Transverse colon (tissue), 4 donors: ENCODE measurements at regions not wholly inside any gene's neighbourhood (a gene's known extent, or its start where the extent isn't known, plus 50 kb on each side); places are given as distances from the start of the nearest gene placed in this dataset.

ENCODE experiments used
- CTCF ChIP-seq, 5 experiments: fragments of 200-600 bp in 3 of 5; fragments of 450-650 bp in 2 of 5; sonication (generic) in 3 of 5; IDR thresholded peaks; 1 replicate in 2 of 5; 2 replicates in 3 of 5; pipeline ENCODE4 v1.5.1; 2016 to 2017; ENCODE audit warnings: antibody characterized with exemption in 5 of 5, inconsistent platforms in 3 of 5, mild to moderate bottlenecking in 2 of 5, moderate library complexity in 1 of 5
- EP300 ChIP-seq: sonication (generic); formaldehyde crosslinking; IDR thresholded peaks from one replicate; pipeline ENCODE4 v1.6.1; 2017; ENCODE audit warnings: antibody characterized with exemption, low read depth
- POLR2A ChIP-seq: fragments of 450-650 bp; IDR thresholded peaks from one replicate; pipeline ENCODE4 v1.6.1; 2016; ENCODE audit warnings: antibody characterized with exemption, mild to moderate bottlenecking, moderate library complexity
- POLR2AphosphoS5 ChIP-seq, 3 donors: sonication (generic); formaldehyde crosslinking; IDR thresholded peaks; one replicate each; pipeline ENCODE4 v1.6.1; 2016; ENCODE audit warnings: antibody characterized with exemption in 3 of 3

DNA sequence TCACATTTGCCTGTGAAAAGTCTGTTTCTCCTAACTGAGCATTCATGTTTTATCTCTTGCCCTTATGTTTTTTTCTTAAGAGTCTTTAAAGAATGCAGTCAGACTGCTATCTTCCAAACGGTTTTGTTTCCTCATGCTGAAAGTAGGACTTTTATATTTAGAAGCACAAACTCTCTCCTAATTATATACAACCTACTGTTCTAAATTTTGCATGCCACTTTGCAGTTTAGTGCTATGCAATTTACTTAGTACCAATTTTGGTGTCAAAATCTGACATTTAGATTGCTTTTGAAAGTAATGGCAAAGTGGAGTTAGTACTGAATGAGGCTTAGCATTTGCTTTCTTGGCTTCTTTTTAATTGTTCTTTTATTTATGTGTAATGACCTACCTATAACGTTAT, 55.1 kb upstream of the PCDH20 start:
- no peak for TF ChIP-seq POLR2A
- no peak for TF ChIP-seq CTCF (IDR thresholded peaks at IDR 0.05)
- no peak for TF ChIP-seq POLR2AphosphoS5 (IDR thresholded peaks at IDR 0.05)
- TF ChIP-seq EP300 = no peak
